ENCODE measurements at regions not wholly inside any gene's neighbourhood (a gene's known extent, or its start where the extent isn't known, plus 50 kb on each side); places are given as distances from the start of the nearest gene placed in this dataset.

- Histone ChIP-seq H3K36me3 (ENCODE audit: control insufficient read depth in 3 of 3, insufficient read depth in 3 of 3, low read length in 3 of 3) (no peaks in the 10 kb centered on the region), H3K4me1 (ENCODE audit: control insufficient read depth in 3 of 3, insufficient read depth in 3 of 3, low read length in 3 of 3) (peaks cover 0 to 7% (median 0%) of the 10 kb centered on the region in 3 donors), H3K9me3 (ENCODE audit: control insufficient read depth in 3 of 3, low read length in 3 of 3) (no peaks in the 10 kb centered on the region), H3K9ac (ENCODE audit: low read depth in 1 of 3, low read length in 3 of 3) (no peak overlapping the region), H3K27ac (ENCODE audit: low read depth, low read length) (no peak overlapping the region), H3K4me3 (ENCODE audit: low read length in 3 of 3) (no peak overlapping the region), H3K27me3 (ENCODE audit: control insufficient read depth in 3 of 3, insufficient read depth in 3 of 3, low read length in 3 of 3) (peaks cover 0 to 9% (median 9%) of the 10 kb centered on the region in 3 donors)
These were observed 236.0 kb downstream of the RRAGC start for GRCh38 chr1:38623529-38623928.

- no peaks in the 10 kb centered on the region for H3K9me3 ChIP-seq (ENCODE audit: control insufficient read depth in 3 of 3, low read length in 3 of 3)
- H3K4me3 ChIP-seq (ENCODE audit: low read length in 3 of 3) = no peak overlapping the region
- H3K9ac ChIP-seq (ENCODE audit: low read depth in 1 of 3, low read length in 3 of 3) = no peak overlapping the region
- H3K27me3 ChIP-seq (ENCODE audit: control insufficient read depth in 3 of 3, insufficient read depth in 3 of 3, low read length in 3 of 3) = peaks cover 0 to 9% (median 9%) of the 10 kb centered on the region in 3 donors
- peaks cover 0 to 7% (median under 1%) of the 10 kb centered on the region in 3 donors for H3K4me1 ChIP-seq (ENCODE audit: control insufficient read depth in 3 of 3, insufficient read depth in 3 of 3, low read length in 3 of 3)
- H3K36me3 ChIP-seq (ENCODE audit: control insufficient read depth in 3 of 3, insufficient read depth in 3 of 3, low read length in 3 of 3) = no peaks in the 10 kb centered on the region
- no peak overlapping the region for H3K27ac ChIP-seq (ENCODE audit: low read depth, low read length)
These were observed 237.4 kb downstream of the RRAGC start for GRCh38 chr1:38622197-38622596.

- Histone ChIP-seq H3K9ac (ENCODE audit: low read depth in 1 of 3, low read length in 3 of 3) (no peak overlapping the region), H3K4me3 (ENCODE audit: low read length in 3 of 3) (no peak overlapping the region), H3K9me3 (ENCODE audit: control insufficient read depth in 3 of 3, low read length in 3 of 3) (no peaks in the 10 kb centered on the region), H3K27ac (ENCODE audit: low read depth, low read length) (no peak overlapping the region), H3K4me1 (ENCODE audit: control insufficient read depth in 3 of 3, insufficient read depth in 3 of 3, low read length in 3 of 3) (peaks cover 0 to 4% (median 4%) of the 10 kb centered on the region in 3 donors), H3K27me3 (ENCODE audit: control insufficient read depth in 3 of 3, insufficient read depth in 3 of 3, low read length in 3 of 3) (peaks cover 4 to 22% (median 12%) of the 10 kb centered on the region in 3 donors), H3K36me3 (ENCODE audit: control insufficient read depth in 3 of 3, insufficient read depth in 3 of 3, low read length in 3 of 3) (no peaks in the 10 kb centered on the region)
These were observed 242.7 kb downstream of the RRAGC start for GRCh38 chr1:38616846-38617245.

GRCh38 chr1:38615680-38616079, 243.9 kb downstream of the RRAGC start:
- Histone ChIP-seq H3K9ac (ENCODE audit: low read depth in 1 of 3, low read length in 3 of 3) (no peak overlapping the region), H3K36me3 (ENCODE audit: control insufficient read depth in 3 of 3, insufficient read depth in 3 of 3, low read length in 3 of 3) (no peaks in the 10 kb centered on the region), H3K27ac (ENCODE audit: low read depth, low read length) (no peak overlapping the region), H3K4me3 (ENCODE audit: low read length in 3 of 3) (no peak overlapping the region), H3K9me3 (ENCODE audit: control insufficient read depth in 3 of 3, low read length in 3 of 3) (no peaks in the 10 kb centered on the region), H3K27me3 (ENCODE audit: control insufficient read depth in 3 of 3, insufficient read depth in 3 of 3, low read length in 3 of 3) (peaks cover 4 to 22% (median 18%) of the 10 kb centered on the region in 3 donors), H3K4me1 (ENCODE audit: control insufficient read depth in 3 of 3, insufficient read depth in 3 of 3, low read length in 3 of 3) (peaks cover 0 to 4% (median 4%) of the 10 kb centered on the region in 3 donors)

- no peak overlapping the region for H3K27ac ChIP-seq (ENCODE audit: low read depth, low read length)
These were observed 244.7 kb downstream of the RRAGC start for GRCh38 chr1:38614861-38615260.

GRCh38 chr1:38613996-38614395, 245.6 kb downstream of the RRAGC start:
- no peaks in the 10 kb centered on the region for H3K9me3 ChIP-seq (ENCODE audit: control insufficient read depth in 3 of 3, low read length in 3 of 3)
- H3K36me3 ChIP-seq (ENCODE audit: control insufficient read depth in 3 of 3, insufficient read depth in 3 of 3, low read length in 3 of 3) = no peaks in the 10 kb centered on the region
- no peak overlapping the region for H3K27ac ChIP-seq (ENCODE audit: low read depth, low read length)
- H3K4me1 ChIP-seq (ENCODE audit: control insufficient read depth in 3 of 3, insufficient read depth in 3 of 3, low read length in 3 of 3) = peaks cover 0 to 4% (median 4%) of the 10 kb centered on the region in 3 donors
- H3K4me3 ChIP-seq (ENCODE audit: low read length in 3 of 3) = no peak overlapping the region
- no peak overlapping the region for H3K9ac ChIP-seq (ENCODE audit: low read depth in 1 of 3, low read length in 3 of 3)
- peaks cover 4 to 28% (median 26%) of the 10 kb centered on the region in 3 donors for H3K27me3 ChIP-seq (ENCODE audit: control insufficient read depth in 3 of 3, insufficient read depth in 3 of 3, low read length in 3 of 3)

More at GRCh38 chr1:38614861-38615260, 244.7 kb downstream of the RRAGC start:
- Histone ChIP-seq H3K4me1 (ENCODE audit: control insufficient read depth in 3 of 3, insufficient read depth in 3 of 3, low read length in 3 of 3) (peaks cover 0 to 4% (median 4%) of the 10 kb centered on the region in 3 donors), H3K27me3 (ENCODE audit: control insufficient read depth in 3 of 3, insufficient read depth in 3 of 3, low read length in 3 of 3) (peaks cover 4 to 22% (median 18%) of the 10 kb centered on the region in 3 donors), H3K36me3 (ENCODE audit: control insufficient read depth in 3 of 3, insufficient read depth in 3 of 3, low read length in 3 of 3) (no peaks in the 10 kb centered on the region), H3K9ac (ENCODE audit: low read depth in 1 of 3, low read length in 3 of 3) (no peak overlapping the region), H3K4me3 (ENCODE audit: low read length in 3 of 3) (no peak overlapping the region), H3K9me3 (ENCODE audit: control insufficient read depth in 3 of 3, low read length in 3 of 3) (no peaks in the 10 kb centered on the region)

GRCh38 chr1:38612951-38613350, 246.6 kb downstream of the RRAGC start:
- no peak overlapping the region for H3K4me3 ChIP-seq (ENCODE audit: low read length in 3 of 3)
- H3K36me3 ChIP-seq (ENCODE audit: control insufficient read depth in 3 of 3, insufficient read depth in 3 of 3, low read length in 3 of 3) = no peaks in the 10 kb centered on the region
- peaks cover 4 to 32% (median 28%) of the 10 kb centered on the region in 3 donors for H3K27me3 ChIP-seq (ENCODE audit: control insufficient read depth in 3 of 3, insufficient read depth in 3 of 3, low read length in 3 of 3)
- peaks cover 2 to 4% (median 4%) of the 10 kb centered on the region in 3 donors for H3K4me1 ChIP-seq (ENCODE audit: control insufficient read depth in 3 of 3, insufficient read depth in 3 of 3, low read length in 3 of 3)
- H3K9ac ChIP-seq (ENCODE audit: low read depth in 1 of 3, low read length in 3 of 3) = no peak overlapping the region
- H3K9me3 ChIP-seq (ENCODE audit: control insufficient read depth in 3 of 3, low read length in 3 of 3) = no peaks in the 10 kb centered on the region
- no peak overlapping the region for H3K27ac ChIP-seq (ENCODE audit: low read depth, low read length)

- Histone ChIP-seq H3K27me3 (ENCODE audit: control insufficient read depth in 3 of 3, insufficient read depth in 3 of 3, low read length in 3 of 3) (peaks cover 4 to 32% (median 28%) of the 10 kb centered on the region in 3 donors), H3K9ac (ENCODE audit: low read depth in 1 of 3, low read length in 3 of 3) (no peak overlapping the region), H3K4me3 (ENCODE audit: low read length in 3 of 3) (no peak overlapping the region), H3K4me1 (ENCODE audit: control insufficient read depth in 3 of 3, insufficient read depth in 3 of 3, low read length in 3 of 3) (peaks cover 0 to 2% (median 2%) of the 10 kb centered on the region in 3 donors), H3K27ac (ENCODE audit: low read depth, low read length) (no peak overlapping the region), H3K36me3 (ENCODE audit: control insufficient read depth in 3 of 3, insufficient read depth in 3 of 3, low read length in 3 of 3) (no peaks in the 10 kb centered on the region), H3K9me3 (ENCODE audit: control insufficient read depth in 3 of 3, low read length in 3 of 3) (no peaks in the 10 kb centered on the region)
These were observed 247.8 kb downstream of the RRAGC start for GRCh38 chr1:38611664-38612211.

GRCh38 chr1:38609166-38610025, 250.2 kb downstream of the RRAGC start:
- H3K9ac ChIP-seq (ENCODE audit: low read depth in 1 of 3, low read length in 3 of 3) = no peak overlapping the region
- no peaks in the 10 kb centered on the region for H3K9me3 ChIP-seq (ENCODE audit: control insufficient read depth in 3 of 3, low read length in 3 of 3)
- H3K4me3 ChIP-seq (ENCODE audit: low read length in 3 of 3) = no peak overlapping the region
- no peak overlapping the region for H3K27ac ChIP-seq (ENCODE audit: low read depth, low read length)
- H3K36me3 ChIP-seq (ENCODE audit: control insufficient read depth in 3 of 3, insufficient read depth in 3 of 3, low read length in 3 of 3) = no peaks in the 10 kb centered on the region
- H3K4me1 ChIP-seq (ENCODE audit: control insufficient read depth in 3 of 3, insufficient read depth in 3 of 3, low read length in 3 of 3) = peaks cover 0 to 2% (median 0%) of the 10 kb centered on the region in 3 donors
- H3K27me3 ChIP-seq (ENCODE audit: control insufficient read depth in 3 of 3, insufficient read depth in 3 of 3, low read length in 3 of 3) = peaks cover 4 to 36% (median 29%) of the 10 kb centered on the region in 3 donors

Data from skeletal muscle tissue (tissue), 3 donors.